WTC11 (cell line): ENCODE measurements at regions not wholly inside any gene's neighbourhood (a gene's known extent, or its start where the extent isn't known, plus 50 kb on each side); places are given as distances from the start of the nearest gene placed in this dataset.

ENCODE experiments used
- ATAC-seq: fragments of 200-7000 bp; cut with Tn5 transposase; 2 replicates; pipeline ENCODE4 v1.10.0; 2021; ENCODE audit warnings: mild to moderate bottlenecking, moderate library complexity
- CTCF ChIA-PET: fragments of 300-600 bp; sonication (Branson Sonifier 250); formaldehyde crosslinking; loops from one replicate; lab custom pipeline; 2021; ENCODE audit warnings: antibody characterized with exemption; lab: Charles Lee
- POLR2A ChIA-PET: fragments of 350-600 bp; sonication (Branson Sonifier 250); formaldehyde crosslinking; loops from one replicate; lab custom pipeline; 2021; ENCODE audit warnings: antibody characterized with exemption; lab: Charles Lee
- DNase-seq: peaks from one replicate; pipeline ENCODE4 v3.0.0; 2021; ENCODE audit warnings: low spot score
- H3K27ac Mint-ChIP-seq: 2 replicates; pipeline ENCODE4 v1.8.0; 2021; ENCODE audit warnings: mixed read lengths
- H3K27me3 Mint-ChIP-seq: 2 replicates; pipeline ENCODE4 v1.8.0; 2021; ENCODE audit warnings: low read depth, mild to moderate bottlenecking, moderate library complexity, mixed read lengths
- H3K36me3 Mint-ChIP-seq: 2 replicates; pipeline ENCODE4 v1.8.0; 2021; ENCODE audit warnings: mixed read lengths
- H3K4me1 Mint-ChIP-seq: 2 replicates; pipeline ENCODE4 v1.8.0; 2022; ENCODE audit warnings: mixed read lengths
- H3K4me3 Mint-ChIP-seq: 2 replicates; pipeline ENCODE4 v1.8.0; 2021; ENCODE audit warnings: mild to moderate bottlenecking, moderate library complexity, mixed read lengths
- H3K9me3 Mint-ChIP-seq: 2 replicates; pipeline ENCODE4 v1.8.0; 2021; ENCODE audit warnings: mixed read lengths
- ATF1 ChIP-seq: sonication (generic); formaldehyde crosslinking; IDR thresholded peaks from 2 replicates; pipeline ENCODE4 v1.8.1; 2023; ENCODE audit warnings: mild to moderate bottlenecking, moderate library complexity, missing genetic modification reagents
- CBFB ChIP-seq: sonication (generic); formaldehyde crosslinking; IDR thresholded peaks from 2 replicates; pipeline ENCODE4 v1.8.1; 2022; ENCODE audit warnings: mild to moderate bottlenecking, low read depth, missing genetic modification reagents
- EMX1 ChIP-seq: fragments of 250-450 bp; sonication (Bioruptor Pico); IDR thresholded peaks from 2 replicates; pipeline ENCODE4 v1.8.0; 2021; ENCODE audit warnings: mild to moderate bottlenecking
- GTF2I ChIP-seq: fragments of 250-450 bp; sonication (Bioruptor Pico); conservative IDR thresholded peaks from 2 replicates; pipeline ENCODE4 v1.4.0; 2021; ENCODE audit warnings: mild to moderate bottlenecking
- IRF2 ChIP-seq: sonication (generic); formaldehyde crosslinking; IDR thresholded peaks from 2 replicates; pipeline ENCODE4 v1.8.0; 2022; ENCODE audit warnings: low read depth, missing genetic modification reagents, borderline replicate concordance
- RORB ChIP-seq: fragments of 250-450 bp; sonication (Bioruptor Pico); IDR thresholded peaks from 2 replicates; pipeline ENCODE4 v1.9.0; 2021; ENCODE audit warnings: mild to moderate bottlenecking
- SMAD3 ChIP-seq: sonication (generic); formaldehyde crosslinking; IDR thresholded peaks from 2 replicates; pipeline ENCODE4 v1.8.0; 2022; ENCODE audit warnings: missing genetic modification reagents, mild to moderate bottlenecking, borderline replicate concordance
- TEAD1 ChIP-seq: sonication (generic); formaldehyde crosslinking; IDR thresholded peaks from 2 replicates; pipeline ENCODE4 v1.8.0; 2022; ENCODE audit warnings: mild to moderate bottlenecking, missing genetic modification reagents
- ZNF138 ChIP-seq: sonication (generic); formaldehyde crosslinking; conservative IDR thresholded peaks from 2 replicates; pipeline ENCODE4 v1.8.1; 2022; ENCODE audit warnings: mild to moderate bottlenecking, moderate library complexity, missing genetic modification reagents
- ZNF396 ChIP-seq: fragments of 250-450 bp; sonication (Bioruptor Pico); IDR thresholded peaks from 2 replicates; pipeline ENCODE4 v1.8.0; 2021; ENCODE audit warnings: mild to moderate bottlenecking, moderate library complexity, borderline replicate concordance
- TF ChIP-seq, protein P1 (sequence below): sonication (generic); formaldehyde crosslinking; IDR thresholded peaks from 2 replicates; pipeline ENCODE4 v1.8.1; 2023; ENCODE audit warnings: mild to moderate bottlenecking, missing genetic modification reagents
- TF ChIP-seq, protein P2 (sequence below): sonication (generic); formaldehyde crosslinking; IDR thresholded peaks from 2 replicates; pipeline ENCODE4 v1.8.1; 2022; ENCODE audit warnings: mild to moderate bottlenecking, moderate library complexity, missing genetic modification reagents
- TF ChIP-seq, protein P3 (sequence below): sonication (generic); formaldehyde crosslinking; IDR thresholded peaks from 2 replicates; pipeline ENCODE4 v1.8.0; 2022; ENCODE audit warnings: mild to moderate bottlenecking, missing genetic modification reagents
- TF ChIP-seq, protein P4 (sequence below): fragments of 200-600 bp; IDR thresholded peaks from 2 replicates; pipeline ENCODE4 v1.8.0; 2022; ENCODE audit warnings: antibody characterized with exemption
- TF ChIP-seq, protein P5 (sequence below): sonication (generic); formaldehyde crosslinking; IDR thresholded peaks from 2 replicates; pipeline ENCODE4 v1.8.1; 2022; ENCODE audit warnings: mild to moderate bottlenecking, missing genetic modification reagents, moderate library complexity, borderline replicate concordance
- TF ChIP-seq, protein P6 (sequence below): fragments of 250-450 bp; sonication (Bioruptor Pico); conservative IDR thresholded peaks from 2 replicates; pipeline ENCODE4 v1.9.0; 2021; ENCODE audit warnings: mild to moderate bottlenecking
- TF ChIP-seq, protein P7 (sequence below): sonication (generic); formaldehyde crosslinking; IDR thresholded peaks from 2 replicates; pipeline ENCODE4 v1.8.1; 2022; ENCODE audit warnings: low read depth, missing genetic modification reagents, borderline replicate concordance
- TF ChIP-seq, protein P8 (sequence below): sonication (generic); formaldehyde crosslinking; IDR thresholded peaks from 2 replicates; pipeline ENCODE4 v1.8.1; 2023; ENCODE audit warnings: mild to moderate bottlenecking, missing genetic modification reagents, moderate library complexity

DNA sequence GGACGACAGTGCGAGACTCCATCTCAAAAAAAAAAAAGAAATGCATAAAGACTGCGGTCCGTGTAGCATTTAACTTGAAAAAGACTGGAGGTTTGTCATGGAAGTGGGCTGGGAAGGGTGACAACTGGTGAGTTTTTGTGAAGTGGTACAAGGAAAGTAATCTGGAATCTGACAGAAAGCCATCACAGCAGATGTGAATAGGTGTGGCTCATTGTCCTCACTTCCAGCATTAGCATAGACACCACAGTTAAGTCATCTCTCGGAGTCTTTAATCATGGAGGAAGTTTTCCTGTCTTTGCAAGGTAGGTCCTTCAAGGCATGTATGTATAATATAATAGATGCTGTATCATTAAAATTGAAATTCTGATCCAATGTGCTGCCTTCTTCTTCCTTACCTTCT, 453.2 kb downstream of the TFAP2A start:
- no peak for DNase-seq
- no peaks in the 10 kb centered on the region for H3K4me1 Mint-ChIP-seq
- ATAC-seq: no peak
- H3K36me3 Mint-ChIP-seq: no peaks in the 10 kb centered on the region
- ChIA-PET POLR2A (no interaction called here), CTCF (no interaction called here)
- H3K27ac Mint-ChIP-seq: no peak overlapping the region
- H3K9me3 Mint-ChIP-seq: peaks cover 3% of the 10 kb centered on the region
- H3K4me3 Mint-ChIP-seq: no peak overlapping the region
- H3K27me3 Mint-ChIP-seq: no peaks in the 10 kb centered on the region
- no peak for TF ChIP-seq CBFB (CRISPR knock-in tag)
- TF ChIP-seq ZNF138 (CRISPR knock-in tag): no peak
- no peak for TF ChIP-seq ATF1 (CRISPR knock-in tag)
- TF ChIP-seq, protein P1, sequence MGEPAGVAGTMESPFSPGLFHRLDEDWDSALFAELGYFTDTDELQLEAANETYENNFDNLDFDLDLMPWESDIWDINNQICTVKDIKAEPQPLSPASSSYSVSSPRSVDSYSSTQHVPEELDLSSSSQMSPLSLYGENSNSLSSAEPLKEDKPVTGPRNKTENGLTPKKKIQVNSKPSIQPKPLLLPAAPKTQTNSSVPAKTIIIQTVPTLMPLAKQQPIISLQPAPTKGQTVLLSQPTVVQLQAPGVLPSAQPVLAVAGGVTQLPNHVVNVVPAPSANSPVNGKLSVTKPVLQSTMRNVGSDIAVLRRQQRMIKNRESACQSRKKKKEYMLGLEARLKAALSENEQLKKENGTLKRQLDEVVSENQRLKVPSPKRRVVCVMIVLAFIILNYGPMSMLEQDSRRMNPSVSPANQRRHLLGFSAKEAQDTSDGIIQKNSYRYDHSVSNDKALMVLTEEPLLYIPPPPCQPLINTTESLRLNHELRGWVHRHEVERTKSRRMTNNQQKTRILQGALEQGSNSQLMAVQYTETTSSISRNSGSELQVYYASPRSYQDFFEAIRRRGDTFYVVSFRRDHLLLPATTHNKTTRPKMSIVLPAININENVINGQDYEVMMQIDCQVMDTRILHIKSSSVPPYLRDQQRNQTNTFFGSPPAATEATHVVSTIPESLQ (CRISPR knock-in tag): no peak

DNA sequence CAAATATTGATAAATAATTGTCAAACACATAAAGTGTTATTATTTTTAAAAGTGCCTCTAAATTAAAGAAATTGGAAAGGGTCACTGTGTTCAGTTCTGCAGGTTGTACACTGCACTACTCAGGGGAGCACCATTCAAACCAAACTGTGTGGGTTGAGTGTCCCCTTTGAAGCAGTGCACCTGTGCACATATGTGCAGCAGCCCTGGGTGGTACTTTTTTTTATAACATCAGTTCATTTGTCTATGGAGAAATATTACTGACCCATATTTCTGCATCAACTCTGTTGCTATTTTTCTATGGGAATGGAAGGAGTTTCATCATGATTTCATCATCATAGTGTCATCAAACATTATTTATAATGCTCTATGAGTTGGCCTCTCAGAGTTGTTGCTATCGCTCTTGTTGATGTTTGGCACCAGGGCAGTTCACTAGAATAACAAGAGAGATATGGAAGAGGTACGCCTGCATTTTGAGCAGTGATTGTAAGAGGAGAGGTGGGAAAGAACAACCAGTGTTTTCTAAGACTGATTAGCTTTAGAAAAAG, 457.6 kb downstream of the TFAP2A start:
- ChIA-PET POLR2A (no interaction called here), CTCF (no interaction called here)
- TF ChIP-seq TEAD1 (CRISPR knock-in tag): no peak
- no peak for TF ChIP-seq EMX1 (CRISPR knock-in tag)
- TF ChIP-seq, protein P2, sequence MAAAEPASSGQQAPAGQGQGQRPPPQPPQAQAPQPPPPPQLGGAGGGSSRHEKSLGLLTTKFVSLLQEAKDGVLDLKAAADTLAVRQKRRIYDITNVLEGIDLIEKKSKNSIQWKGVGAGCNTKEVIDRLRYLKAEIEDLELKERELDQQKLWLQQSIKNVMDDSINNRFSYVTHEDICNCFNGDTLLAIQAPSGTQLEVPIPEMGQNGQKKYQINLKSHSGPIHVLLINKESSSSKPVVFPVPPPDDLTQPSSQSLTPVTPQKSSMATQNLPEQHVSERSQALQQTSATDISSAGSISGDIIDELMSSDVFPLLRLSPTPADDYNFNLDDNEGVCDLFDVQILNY: no peak
- TF ChIP-seq, protein P3, sequence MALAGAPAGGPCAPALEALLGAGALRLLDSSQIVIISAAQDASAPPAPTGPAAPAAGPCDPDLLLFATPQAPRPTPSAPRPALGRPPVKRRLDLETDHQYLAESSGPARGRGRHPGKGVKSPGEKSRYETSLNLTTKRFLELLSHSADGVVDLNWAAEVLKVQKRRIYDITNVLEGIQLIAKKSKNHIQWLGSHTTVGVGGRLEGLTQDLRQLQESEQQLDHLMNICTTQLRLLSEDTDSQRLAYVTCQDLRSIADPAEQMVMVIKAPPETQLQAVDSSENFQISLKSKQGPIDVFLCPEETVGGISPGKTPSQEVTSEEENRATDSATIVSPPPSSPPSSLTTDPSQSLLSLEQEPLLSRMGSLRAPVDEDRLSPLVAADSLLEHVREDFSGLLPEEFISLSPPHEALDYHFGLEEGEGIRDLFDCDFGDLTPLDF (CRISPR knock-in tag): no peak
- no peak for TF ChIP-seq SMAD3
- TF ChIP-seq, protein P4, sequence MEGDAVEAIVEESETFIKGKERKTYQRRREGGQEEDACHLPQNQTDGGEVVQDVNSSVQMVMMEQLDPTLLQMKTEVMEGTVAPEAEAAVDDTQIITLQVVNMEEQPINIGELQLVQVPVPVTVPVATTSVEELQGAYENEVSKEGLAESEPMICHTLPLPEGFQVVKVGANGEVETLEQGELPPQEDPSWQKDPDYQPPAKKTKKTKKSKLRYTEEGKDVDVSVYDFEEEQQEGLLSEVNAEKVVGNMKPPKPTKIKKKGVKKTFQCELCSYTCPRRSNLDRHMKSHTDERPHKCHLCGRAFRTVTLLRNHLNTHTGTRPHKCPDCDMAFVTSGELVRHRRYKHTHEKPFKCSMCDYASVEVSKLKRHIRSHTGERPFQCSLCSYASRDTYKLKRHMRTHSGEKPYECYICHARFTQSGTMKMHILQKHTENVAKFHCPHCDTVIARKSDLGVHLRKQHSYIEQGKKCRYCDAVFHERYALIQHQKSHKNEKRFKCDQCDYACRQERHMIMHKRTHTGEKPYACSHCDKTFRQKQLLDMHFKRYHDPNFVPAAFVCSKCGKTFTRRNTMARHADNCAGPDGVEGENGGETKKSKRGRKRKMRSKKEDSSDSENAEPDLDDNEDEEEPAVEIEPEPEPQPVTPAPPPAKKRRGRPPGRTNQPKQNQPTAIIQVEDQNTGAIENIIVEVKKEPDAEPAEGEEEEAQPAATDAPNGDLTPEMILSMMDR: no peak
- TF ChIP-seq, protein P5, sequence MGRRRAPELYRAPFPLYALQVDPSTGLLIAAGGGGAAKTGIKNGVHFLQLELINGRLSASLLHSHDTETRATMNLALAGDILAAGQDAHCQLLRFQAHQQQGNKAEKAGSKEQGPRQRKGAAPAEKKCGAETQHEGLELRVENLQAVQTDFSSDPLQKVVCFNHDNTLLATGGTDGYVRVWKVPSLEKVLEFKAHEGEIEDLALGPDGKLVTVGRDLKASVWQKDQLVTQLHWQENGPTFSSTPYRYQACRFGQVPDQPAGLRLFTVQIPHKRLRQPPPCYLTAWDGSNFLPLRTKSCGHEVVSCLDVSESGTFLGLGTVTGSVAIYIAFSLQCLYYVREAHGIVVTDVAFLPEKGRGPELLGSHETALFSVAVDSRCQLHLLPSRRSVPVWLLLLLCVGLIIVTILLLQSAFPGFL (CRISPR knock-in tag): no peak
- TF ChIP-seq, protein P6, sequence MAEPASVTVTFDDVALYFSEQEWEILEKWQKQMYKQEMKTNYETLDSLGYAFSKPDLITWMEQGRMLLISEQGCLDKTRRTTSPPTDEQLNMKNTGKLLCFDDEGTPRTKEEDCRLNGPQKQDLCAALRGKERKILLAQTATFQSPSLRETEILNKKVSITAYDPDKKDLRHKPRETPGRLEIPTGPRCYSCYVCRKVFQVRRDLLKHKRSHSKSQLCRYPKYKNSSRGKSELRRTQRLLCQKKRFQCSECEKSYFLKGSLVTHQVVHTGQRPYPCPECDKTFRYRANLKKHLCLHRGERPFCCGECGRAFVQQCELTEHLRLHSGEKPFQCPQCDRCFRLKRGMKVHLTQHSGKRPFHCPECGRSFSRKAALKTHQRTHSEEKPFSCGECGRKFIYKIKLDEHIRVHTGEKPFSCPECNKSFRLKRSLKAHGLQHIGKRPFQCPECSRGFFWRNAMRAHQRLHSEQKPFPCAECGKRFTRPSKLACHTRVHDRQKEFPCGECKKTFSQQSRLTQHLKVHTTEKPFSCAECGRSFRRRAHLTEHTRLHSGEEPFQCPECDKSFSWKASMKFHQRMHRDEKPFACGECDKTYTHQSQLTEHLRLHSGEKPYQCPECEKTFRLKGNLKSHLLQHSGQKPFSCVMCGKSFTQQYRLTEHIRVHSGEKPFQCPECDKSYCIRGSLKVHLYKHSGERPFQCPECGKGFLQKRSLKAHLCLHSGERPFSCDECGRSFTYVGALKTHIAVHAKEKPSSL (CRISPR knock-in tag): no peak
- no peak for TF ChIP-seq GTF2I
- TF ChIP-seq IRF2 (CRISPR knock-in tag): no peak
- TF ChIP-seq ZNF396 (CRISPR knock-in tag): no peak
- TF ChIP-seq, protein P7, sequence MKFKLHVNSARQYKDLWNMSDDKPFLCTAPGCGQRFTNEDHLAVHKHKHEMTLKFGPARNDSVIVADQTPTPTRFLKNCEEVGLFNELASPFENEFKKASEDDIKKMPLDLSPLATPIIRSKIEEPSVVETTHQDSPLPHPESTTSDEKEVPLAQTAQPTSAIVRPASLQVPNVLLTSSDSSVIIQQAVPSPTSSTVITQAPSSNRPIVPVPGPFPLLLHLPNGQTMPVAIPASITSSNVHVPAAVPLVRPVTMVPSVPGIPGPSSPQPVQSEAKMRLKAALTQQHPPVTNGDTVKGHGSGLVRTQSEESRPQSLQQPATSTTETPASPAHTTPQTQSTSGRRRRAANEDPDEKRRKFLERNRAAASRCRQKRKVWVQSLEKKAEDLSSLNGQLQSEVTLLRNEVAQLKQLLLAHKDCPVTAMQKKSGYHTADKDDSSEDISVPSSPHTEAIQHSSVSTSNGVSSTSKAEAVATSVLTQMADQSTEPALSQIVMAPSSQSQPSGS (CRISPR knock-in tag): no peak
- TF ChIP-seq RORB (CRISPR knock-in tag): no peak
- TF ChIP-seq, protein P8, sequence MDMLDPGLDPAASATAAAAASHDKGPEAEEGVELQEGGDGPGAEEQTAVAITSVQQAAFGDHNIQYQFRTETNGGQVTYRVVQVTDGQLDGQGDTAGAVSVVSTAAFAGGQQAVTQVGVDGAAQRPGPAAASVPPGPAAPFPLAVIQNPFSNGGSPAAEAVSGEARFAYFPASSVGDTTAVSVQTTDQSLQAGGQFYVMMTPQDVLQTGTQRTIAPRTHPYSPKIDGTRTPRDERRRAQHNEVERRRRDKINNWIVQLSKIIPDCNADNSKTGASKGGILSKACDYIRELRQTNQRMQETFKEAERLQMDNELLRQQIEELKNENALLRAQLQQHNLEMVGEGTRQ (CRISPR knock-in tag): no peak
- no peak overlapping the region for H3K27ac Mint-ChIP-seq
- H3K4me1 Mint-ChIP-seq: no peaks in the 10 kb centered on the region
- ATAC-seq: no peak
- H3K9me3 Mint-ChIP-seq: peaks cover 12% of the 10 kb centered on the region
- no peaks in the 10 kb centered on the region for H3K36me3 Mint-ChIP-seq
- no peaks in the 10 kb centered on the region for H3K27me3 Mint-ChIP-seq
- H3K4me3 Mint-ChIP-seq: no peak overlapping the region
- no peak for DNase-seq
